ENCODE measurements at regions not wholly inside any gene's neighbourhood (a gene's known extent, or its start where the extent isn't known, plus 50 kb on each side); places are given as distances from the start of the nearest gene placed in this dataset.

- no peak overlapping the region for H3K4me3 ChIP-seq (ENCODE audit: insufficient read depth, low read depth, low read length)
- H2BK20ac ChIP-seq (ENCODE audit: low read depth, low read length), result no peak overlapping the region
- no peak for TF ChIP-seq USF2 (IDR thresholded peaks at IDR 0.05; ENCODE audit: low read depth, low read length)
- H3K27ac ChIP-seq (ENCODE audit: insufficient read depth, low read length), result no peak overlapping the region
- ChIA-PET POLR2A (ENCODE audit: unreplicated experiment) (no interaction called here), CTCF (no interaction called here)
- H3K79me1 ChIP-seq (ENCODE audit: low read depth in 1 of 2, low read length in 2 of 2), result no peaks in the 10 kb centered on the region
- no peaks in the 10 kb centered on the region for H3K27me3 ChIP-seq (ENCODE audit: control insufficient read depth, insufficient read depth, low read length)
- DNase-seq (no peak), ATAC-seq (ENCODE audit: low read depth) (no peak)
- no peak overlapping the region for H3K14ac ChIP-seq (replicated peaks; ENCODE audit: low read depth, low read length)
- H3K9ac ChIP-seq (ENCODE audit: low read depth, low read length), result no peak overlapping the region
- H4K91ac ChIP-seq (ENCODE audit: insufficient read depth, low read depth, low read length), result no peak overlapping the region
- H2AK5ac ChIP-seq (ENCODE audit: low read depth, low read length), result no peak overlapping the region
- no peaks in the 10 kb centered on the region for H4K20me1 ChIP-seq (ENCODE audit: insufficient read depth, low read length)
- no peaks in the 10 kb centered on the region for H3K9me1 ChIP-seq (ENCODE audit: insufficient read depth, low read length)
- H3K4me1 ChIP-seq (ENCODE audit: control insufficient read depth, insufficient read depth, low read length), result no peaks in the 10 kb centered on the region
- peaks cover 4% of the 10 kb centered on the region; the same call in 1 of the 2 replicates for H3K9me3 ChIP-seq (ENCODE audit: control insufficient read depth, insufficient read depth, low read length)
- intact Hi-C loops (cut with micrococcal nuclease) (no loop called here), in situ Hi-C loops (cut with MboI; ENCODE audit: low sequenced_read_pairs) (no loop called here), dilution Hi-C loops (cut with HindIII; ENCODE audit: low sequenced_read_pairs, unreplicated experiment) (no loop called here)
- H3K56ac ChIP-seq (ENCODE audit: extremely low read depth, insufficient read depth, low read length), result no peak overlapping the region
- no peaks in the 10 kb centered on the region for H3K36me3 ChIP-seq (ENCODE audit: control insufficient read depth, insufficient read depth, low read length)
- BruUV-seq (replicated peaks), result no TSS peak
- H3K4me2 ChIP-seq (ENCODE audit: low read depth, low read length), result no peak overlapping the region
- no peak overlapping the region for H3K18ac ChIP-seq (ENCODE audit: low read depth, low read length)
- H3K23ac ChIP-seq (ENCODE audit: low read depth, low read length), result no peak overlapping the region
- no peak overlapping the region for H2BK15ac ChIP-seq (ENCODE audit: low read depth, low read length)
- no peak overlapping the region for H3K4ac ChIP-seq (ENCODE audit: low read depth, low read length)
- no peak overlapping the region for H4K5ac ChIP-seq (ENCODE audit: low read depth, low read length)
- 100% methylated on average over 5 of the region's 57 CpGs; no CpG with 5 or more reads in 1 of the 2 experiments for WGBS, 2 experiments (ENCODE audit: extremely low coverage in 2 of 2, insufficient read length in 1 of 2)
- H4K8ac ChIP-seq (ENCODE audit: low read depth in 2 of 2, low read length in 2 of 2), result no peak overlapping the region
- no peak overlapping the region for H2BK5ac ChIP-seq (ENCODE audit: low read depth, low read length, poor library complexity, severe bottlenecking)
- H2AFZ ChIP-seq (replicated peaks; ENCODE audit: low read length, poor library complexity), result no peak overlapping the region
- H2BK120ac ChIP-seq (ENCODE audit: low read depth, low read length), result no peak overlapping the region
- no peak overlapping the region for H2AK9ac ChIP-seq (replicated peaks; ENCODE audit: low read depth, low read length, poor library complexity)
These were observed 336.0 kb upstream of the DEFB115 start for GRCh38 chr20:30921286-30922071.

Measured in IMR-90 (cell line).